GM19397 (cell line): ENCODE measurements at regions not wholly inside any gene's neighbourhood (a gene's known extent, or its start where the extent isn't known, plus 50 kb on each side); places are given as distances from the start of the nearest gene placed in this dataset.

Source experiments
- ATAC-seq: cut with Tn5 transposase; IDR thresholded peaks from one replicate; pipeline ENCODE4 v1.9.1; 2021; ENCODE audit warnings: mild to moderate bottlenecking, moderate library complexity; ENCODE audit not compliant: unreplicated experiment

- ATAC-seq = no peak
These were observed 119.4 kb downstream of the MRPS6 start for GRCh38 chr21:34192646-34193285.

DNA sequence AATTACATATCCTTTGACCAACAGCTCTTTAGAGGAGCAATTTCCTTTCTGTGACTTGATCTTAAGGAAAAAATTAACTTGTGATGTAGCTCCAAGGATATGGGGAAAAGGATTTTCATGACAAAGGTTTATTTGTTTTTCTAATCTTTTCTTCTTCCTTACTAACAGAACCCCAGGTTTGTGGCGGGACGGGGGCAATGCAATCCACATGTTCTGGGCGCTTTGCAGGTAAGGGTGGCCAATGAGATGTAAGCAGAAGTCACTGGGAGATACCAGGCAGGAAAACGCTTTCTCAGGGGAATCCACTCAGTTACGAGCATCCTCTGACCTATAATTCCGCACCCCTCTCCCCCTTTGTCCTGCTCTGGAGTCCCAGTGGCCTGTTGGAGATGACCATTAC is 122.0 kb downstream of the MRPS6 start:
- ATAC-seq = no peak

- ATAC-seq = no peak
These were observed 123.6 kb downstream of the MRPS6 start for GRCh38 chr21:34196996-34197395.

DNA sequence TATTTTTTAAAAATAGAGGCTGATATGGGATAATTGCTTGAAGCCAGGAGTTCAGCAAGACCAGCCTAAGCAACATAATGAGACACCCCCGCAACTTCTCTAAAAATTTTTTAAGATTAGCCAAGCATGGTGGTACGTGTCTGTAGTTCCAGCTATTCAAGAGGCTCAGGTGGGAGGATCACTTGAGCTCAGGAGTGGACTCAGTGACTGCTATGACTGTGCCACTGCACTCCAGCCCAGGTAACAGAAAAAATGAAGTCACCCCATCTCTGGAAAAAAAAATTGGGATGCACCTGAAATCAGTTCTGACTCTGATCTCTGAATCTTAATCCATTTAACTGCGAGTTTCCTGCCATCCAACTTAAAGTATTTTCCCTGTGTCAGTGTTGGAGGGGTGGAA is 124.2 kb downstream of the MRPS6 start:
- ATAC-seq = no peak

GRCh38 chr21:34198231-34199120 is 125.1 kb downstream of the MRPS6 start:
- ATAC-seq = no peak

DNA sequence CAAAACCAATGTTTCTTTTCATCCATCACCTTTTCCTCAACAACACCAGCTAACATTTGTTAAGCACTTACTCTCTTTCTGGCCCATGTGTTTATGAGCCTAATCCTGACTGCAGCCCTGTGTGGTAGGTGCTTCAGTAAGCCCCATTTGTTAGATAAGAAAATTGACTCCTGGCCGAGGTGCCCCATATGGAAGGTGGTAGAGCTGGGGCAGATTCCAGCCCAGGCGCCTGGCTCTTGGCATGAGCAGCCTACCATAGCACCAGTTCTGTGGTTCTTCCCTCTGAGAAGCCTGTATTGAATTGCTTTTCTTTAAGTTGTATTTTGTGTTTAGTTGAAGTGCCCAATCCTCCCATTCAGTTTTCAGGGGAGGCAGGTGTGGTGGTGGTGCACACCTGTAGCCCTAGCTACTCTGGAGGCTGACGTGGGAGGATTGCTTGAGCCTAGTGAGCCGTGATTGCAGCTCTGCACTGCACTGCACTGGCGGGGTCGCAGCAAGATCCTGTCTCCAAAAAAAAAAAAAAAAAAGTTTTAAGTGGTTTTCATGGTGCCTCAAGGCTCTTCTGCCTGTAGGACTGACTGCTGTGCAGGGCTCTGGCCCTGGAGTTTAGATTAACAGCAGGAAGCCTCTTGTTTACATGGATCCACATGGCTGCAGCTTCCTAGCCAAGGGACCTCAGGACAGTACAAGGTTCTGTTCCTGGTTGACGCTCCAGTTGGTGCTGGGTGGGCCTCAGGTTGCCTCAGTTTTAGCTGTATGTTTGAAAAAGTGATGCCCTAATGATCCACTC is 125.9 kb downstream of the MRPS6 start:
- ATAC-seq = no peak

- no peak for ATAC-seq
These were observed 127.0 kb downstream of the MRPS6 start for GRCh38 chr21:34200288-34200905.

- ATAC-seq = no peak
These were observed 127.6 kb downstream of the MRPS6 start for GRCh38 chr21:34201001-34201400.

GRCh38 chr21:34201481-34201858 is 128.1 kb downstream of the MRPS6 start:
- ATAC-seq = no peak

GRCh38 chr21:34202553-34203372 is 129.4 kb downstream of the MRPS6 start:
- ATAC-seq = no peak

DNA sequence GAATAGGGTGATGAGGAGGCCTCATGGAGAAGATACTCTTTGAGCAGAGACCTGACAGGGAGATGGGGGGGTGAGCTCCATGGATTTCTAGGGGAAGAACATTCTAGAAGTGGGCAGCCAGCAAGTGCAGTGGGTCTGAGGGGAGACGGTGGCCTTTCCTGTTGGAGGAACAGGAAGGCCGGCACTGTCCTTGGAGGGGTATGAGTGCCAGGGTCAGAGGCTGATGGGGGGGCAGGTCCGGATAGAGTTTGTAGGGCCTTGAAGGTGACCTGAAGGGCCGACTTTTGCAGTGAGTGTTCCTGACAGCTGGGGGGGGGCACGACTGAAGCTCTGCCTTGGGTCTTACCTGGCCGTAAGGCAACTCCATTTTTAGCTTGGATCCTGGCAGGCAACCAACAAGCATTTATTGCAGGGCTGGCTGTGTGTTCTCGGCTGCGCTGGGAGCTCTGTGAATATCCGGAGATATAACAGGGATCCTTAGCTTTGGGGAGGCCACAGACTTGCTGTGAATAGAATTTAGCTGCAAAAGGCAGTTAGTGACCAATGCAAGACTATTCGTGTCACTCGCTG is 130.6 kb downstream of the MRPS6 start:
- no peak for ATAC-seq

GRCh38 chr21:34204481-34205439 is 131.4 kb downstream of the MRPS6 start:
- no peak for ATAC-seq

GRCh38 chr21:34205811-34206571 is 132.6 kb downstream of the MRPS6 start:
- peak; percentile 47 for ATAC-seq

DNA sequence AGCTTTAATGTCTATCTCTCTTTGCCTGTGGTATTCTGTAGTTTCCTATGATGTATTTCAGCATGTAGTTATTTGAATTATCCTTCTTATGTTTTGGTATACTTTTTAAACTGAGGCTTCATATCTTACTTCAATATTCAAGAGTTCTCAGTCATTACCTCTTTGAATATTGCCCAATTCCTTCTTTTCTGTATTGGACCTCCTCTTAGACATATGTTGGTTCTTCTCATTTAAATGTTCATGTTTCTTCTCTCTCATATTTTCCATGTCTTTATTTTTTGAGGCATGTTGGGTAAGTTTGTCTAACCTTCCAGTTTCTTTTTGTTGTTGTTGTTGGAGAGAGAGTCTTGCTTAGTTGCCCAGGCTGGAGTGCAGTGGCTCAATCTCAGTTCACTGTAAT is 140.6 kb downstream of the MRPS6 start:
- ATAC-seq = no peak

DNA sequence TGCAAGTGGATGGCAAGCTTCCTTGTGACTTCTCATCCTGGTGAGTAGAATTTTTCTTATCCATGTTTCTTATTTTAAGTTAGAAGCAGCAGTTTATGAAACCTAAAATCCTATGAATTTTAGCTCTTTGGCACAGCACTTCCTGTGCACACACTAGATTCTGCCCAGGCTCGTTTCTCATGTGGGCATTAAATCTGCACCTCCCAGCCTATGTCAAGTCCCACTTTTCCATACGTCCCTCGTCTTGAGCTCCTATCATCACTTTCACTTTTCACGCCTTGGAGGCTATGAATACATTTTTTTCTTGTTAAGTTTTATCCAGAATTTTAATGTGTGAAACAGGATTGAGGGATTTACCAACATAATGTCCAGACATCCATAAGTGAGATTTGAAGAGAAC is 142.1 kb downstream of the MRPS6 start:
- no peak for ATAC-seq

DNA sequence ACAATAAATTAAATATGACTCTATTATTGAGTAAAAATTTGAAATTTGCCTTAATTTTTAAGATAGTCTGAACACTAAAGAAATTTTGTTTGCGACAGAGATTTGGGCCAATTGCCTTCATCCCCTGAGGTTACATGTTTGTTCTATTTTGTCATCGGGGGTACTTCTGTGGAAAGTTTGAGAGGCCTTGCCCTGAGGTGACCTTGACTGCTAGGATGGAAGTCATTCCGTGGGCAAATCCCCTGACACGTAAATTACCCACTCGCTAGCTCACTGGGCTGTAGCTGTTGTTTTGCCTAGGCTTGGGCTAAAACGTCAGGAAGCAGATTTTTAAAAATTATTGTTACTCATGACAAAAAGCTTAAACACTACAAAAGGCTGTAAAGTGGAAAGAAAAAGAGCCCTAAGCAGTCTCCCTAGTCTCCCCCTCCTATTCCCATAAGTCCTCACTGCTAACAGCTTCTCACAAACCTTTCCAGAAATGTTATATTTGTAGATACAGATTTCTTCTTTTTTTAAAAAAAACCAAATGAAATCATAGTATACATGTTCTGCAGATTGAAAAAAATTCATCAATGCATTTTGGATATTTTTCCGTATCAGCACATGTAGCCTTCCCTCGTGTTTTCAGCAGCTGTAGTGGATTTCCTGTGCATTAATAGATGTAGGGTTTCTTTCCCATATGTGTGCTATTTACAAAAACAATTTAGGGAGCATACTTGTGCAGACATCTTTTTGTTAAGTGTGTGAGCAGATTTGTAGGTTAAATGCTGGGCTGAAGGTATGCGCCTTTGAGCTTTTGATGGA is 142.7 kb downstream of the MRPS6 start:
- ATAC-seq = no peak

GRCh38 chr21:34216718-34217032 is 143.3 kb downstream of the MRPS6 start:
- no peak for ATAC-seq
